ENCODE measurements at regions not wholly inside any gene's neighbourhood (a gene's known extent, or its start where the extent isn't known, plus 50 kb on each side); places are given as distances from the start of the nearest gene placed in this dataset.

- TF ChIP-seq CTCF (IDR thresholded peaks at IDR 0.05; ENCODE audit: low read length) (no peak), EZH2 (IDR thresholded peaks at IDR 0.05; ENCODE audit: borderline replicate concordance, low read length) (no peak)
These were observed 147.6 kb upstream of the HDAC4 start for GRCh38 chr2:239548451-239548871.

All from OCI-LY1 (cell line).